WTC11 (cell line): ENCODE measurements at regions not wholly inside any gene's neighbourhood (a gene's known extent, or its start where the extent isn't known, plus 50 kb on each side); places are given as distances from the start of the nearest gene placed in this dataset.

Experiments
- CBFB ChIP-seq: sonication (generic); formaldehyde crosslinking; IDR thresholded peaks from 2 replicates; pipeline ENCODE4 v1.8.1; 2022; ENCODE audit warnings: mild to moderate bottlenecking, low read depth, missing genetic modification reagents
- IRF2 ChIP-seq: sonication (generic); formaldehyde crosslinking; IDR thresholded peaks from 2 replicates; pipeline ENCODE4 v1.8.0; 2022; ENCODE audit warnings: low read depth, missing genetic modification reagents, borderline replicate concordance
- JUN ChIP-seq: sonication (generic); formaldehyde crosslinking; IDR thresholded peaks from 2 replicates; pipeline ENCODE4 v1.8.0; 2023; ENCODE audit warnings: mild to moderate bottlenecking, missing genetic modification reagents
- NFATC4 ChIP-seq: fragments of 250-450 bp; sonication (Bioruptor Pico); IDR thresholded peaks from 2 replicates; pipeline ENCODE4 v1.9.0; 2021; ENCODE audit warnings: mild to moderate bottlenecking
- TF ChIP-seq, protein P1 (sequence below): fragments of 200-600 bp; IDR thresholded peaks from 2 replicates; pipeline ENCODE4 v1.8.0; 2022; ENCODE audit warnings: antibody characterized with exemption
- TF ChIP-seq, protein P2 (sequence below): sonication (generic); formaldehyde crosslinking; IDR thresholded peaks from 2 replicates; pipeline ENCODE4 v1.8.0; 2022; ENCODE audit warnings: mild to moderate bottlenecking, missing genetic modification reagents
- TF ChIP-seq, protein P3 (sequence below): sonication (generic); formaldehyde crosslinking; IDR thresholded peaks from 2 replicates; pipeline ENCODE4 v1.8.0; 2022; ENCODE audit warnings: mild to moderate bottlenecking, missing genetic modification reagents
- TF ChIP-seq, protein P4 (sequence below): sonication (generic); formaldehyde crosslinking; IDR thresholded peaks from 2 replicates; pipeline ENCODE4 v1.8.1; 2022; ENCODE audit warnings: mild to moderate bottlenecking, moderate library complexity, missing genetic modification reagents

DNA sequence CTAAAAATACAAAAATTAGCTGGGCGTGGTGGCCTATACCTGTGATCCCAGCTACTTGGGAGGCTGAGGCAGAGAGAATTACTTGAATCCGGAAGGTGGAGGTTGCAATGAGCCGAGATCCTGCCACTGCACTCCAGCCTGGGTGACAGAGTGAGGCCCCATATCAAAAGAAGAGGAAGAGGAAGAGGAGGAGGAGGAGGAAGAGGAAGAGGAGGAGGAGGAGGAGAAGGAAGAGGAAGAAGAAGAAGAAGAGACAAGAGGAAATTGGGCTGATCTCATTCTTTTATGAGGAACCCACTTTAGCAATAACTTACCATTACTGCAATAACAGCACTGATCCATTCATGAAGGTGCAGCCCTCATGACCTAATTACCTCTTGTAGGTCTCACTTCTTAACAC lies 138.9 kb upstream of the GIMD1 start:
- TF ChIP-seq JUN (no peak), NFATC4 (no peak), IRF2 (CRISPR knock-in tag) (no peak), CBFB (CRISPR knock-in tag) (no peak)
- TF ChIP-seq, protein P1, sequence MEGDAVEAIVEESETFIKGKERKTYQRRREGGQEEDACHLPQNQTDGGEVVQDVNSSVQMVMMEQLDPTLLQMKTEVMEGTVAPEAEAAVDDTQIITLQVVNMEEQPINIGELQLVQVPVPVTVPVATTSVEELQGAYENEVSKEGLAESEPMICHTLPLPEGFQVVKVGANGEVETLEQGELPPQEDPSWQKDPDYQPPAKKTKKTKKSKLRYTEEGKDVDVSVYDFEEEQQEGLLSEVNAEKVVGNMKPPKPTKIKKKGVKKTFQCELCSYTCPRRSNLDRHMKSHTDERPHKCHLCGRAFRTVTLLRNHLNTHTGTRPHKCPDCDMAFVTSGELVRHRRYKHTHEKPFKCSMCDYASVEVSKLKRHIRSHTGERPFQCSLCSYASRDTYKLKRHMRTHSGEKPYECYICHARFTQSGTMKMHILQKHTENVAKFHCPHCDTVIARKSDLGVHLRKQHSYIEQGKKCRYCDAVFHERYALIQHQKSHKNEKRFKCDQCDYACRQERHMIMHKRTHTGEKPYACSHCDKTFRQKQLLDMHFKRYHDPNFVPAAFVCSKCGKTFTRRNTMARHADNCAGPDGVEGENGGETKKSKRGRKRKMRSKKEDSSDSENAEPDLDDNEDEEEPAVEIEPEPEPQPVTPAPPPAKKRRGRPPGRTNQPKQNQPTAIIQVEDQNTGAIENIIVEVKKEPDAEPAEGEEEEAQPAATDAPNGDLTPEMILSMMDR, result no peak
- TF ChIP-seq, protein P2, sequence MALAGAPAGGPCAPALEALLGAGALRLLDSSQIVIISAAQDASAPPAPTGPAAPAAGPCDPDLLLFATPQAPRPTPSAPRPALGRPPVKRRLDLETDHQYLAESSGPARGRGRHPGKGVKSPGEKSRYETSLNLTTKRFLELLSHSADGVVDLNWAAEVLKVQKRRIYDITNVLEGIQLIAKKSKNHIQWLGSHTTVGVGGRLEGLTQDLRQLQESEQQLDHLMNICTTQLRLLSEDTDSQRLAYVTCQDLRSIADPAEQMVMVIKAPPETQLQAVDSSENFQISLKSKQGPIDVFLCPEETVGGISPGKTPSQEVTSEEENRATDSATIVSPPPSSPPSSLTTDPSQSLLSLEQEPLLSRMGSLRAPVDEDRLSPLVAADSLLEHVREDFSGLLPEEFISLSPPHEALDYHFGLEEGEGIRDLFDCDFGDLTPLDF (CRISPR knock-in tag), result no peak
- TF ChIP-seq, protein P3, sequence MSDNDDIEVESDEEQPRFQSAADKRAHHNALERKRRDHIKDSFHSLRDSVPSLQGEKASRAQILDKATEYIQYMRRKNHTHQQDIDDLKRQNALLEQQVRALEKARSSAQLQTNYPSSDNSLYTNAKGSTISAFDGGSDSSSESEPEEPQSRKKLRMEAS (CRISPR knock-in tag), result no peak
- TF ChIP-seq, protein P4, sequence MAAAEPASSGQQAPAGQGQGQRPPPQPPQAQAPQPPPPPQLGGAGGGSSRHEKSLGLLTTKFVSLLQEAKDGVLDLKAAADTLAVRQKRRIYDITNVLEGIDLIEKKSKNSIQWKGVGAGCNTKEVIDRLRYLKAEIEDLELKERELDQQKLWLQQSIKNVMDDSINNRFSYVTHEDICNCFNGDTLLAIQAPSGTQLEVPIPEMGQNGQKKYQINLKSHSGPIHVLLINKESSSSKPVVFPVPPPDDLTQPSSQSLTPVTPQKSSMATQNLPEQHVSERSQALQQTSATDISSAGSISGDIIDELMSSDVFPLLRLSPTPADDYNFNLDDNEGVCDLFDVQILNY, result no peak
